GM12891 (cell line): ENCODE measurements at regions not wholly inside any gene's neighbourhood (a gene's known extent, or its start where the extent isn't known, plus 50 kb on each side); places are given as distances from the start of the nearest gene placed in this dataset.
"Not testable (repeated sequence)": the region's sequence is repeated elsewhere in the genome, so short reads cannot be mapped to it uniquely, and the experiment has no call there.

Experiments used
- DNase-seq: peaks from one replicate; pipeline ENCODE4 v3.0.0; 2011; ENCODE audit warnings: low spot score; ENCODE audit not compliant: insufficient read length
- FAIRE-seq: peaks from 2 replicates; lab custom pipeline; 2011; peaks lifted over from hg19 to GRCh38; lab: Jason Lieb, UNC
- PAX5 ChIP-seq: IDR thresholded peaks from 2 replicates; pipeline ENCODE4 v1.6.1; 2011; ENCODE audit warnings: low read length, moderate library complexity, mild to moderate bottlenecking; ENCODE audit not compliant: insufficient read depth, severe bottlenecking
- POLR2A ChIP-seq: IDR thresholded peaks from 2 replicates; pipeline ENCODE4 v1.6.1; 2011; ENCODE audit warnings: low read depth, low read length, control low read depth
- POLR2AphosphoS5 ChIP-seq: IDR thresholded peaks from 2 replicates; pipeline ENCODE4 v1.6.1; 2011; ENCODE audit warnings: low read depth, low read length, control low read depth
- POU2F2 ChIP-seq: IDR thresholded peaks from 2 replicates; pipeline ENCODE4 v1.6.1; 2011; ENCODE audit warnings: low read depth, mild to moderate bottlenecking, control low read depth, low read length, moderate library complexity
- SPI1 ChIP-seq: IDR thresholded peaks from 2 replicates; pipeline ENCODE4 v1.6.1; 2011; ENCODE audit warnings: low read depth, low read length, control low read depth
- TAF1 ChIP-seq: IDR thresholded peaks from 2 replicates; pipeline ENCODE4 v1.6.1; 2011; ENCODE audit warnings: low read depth, low read length, control low read depth

DNA sequence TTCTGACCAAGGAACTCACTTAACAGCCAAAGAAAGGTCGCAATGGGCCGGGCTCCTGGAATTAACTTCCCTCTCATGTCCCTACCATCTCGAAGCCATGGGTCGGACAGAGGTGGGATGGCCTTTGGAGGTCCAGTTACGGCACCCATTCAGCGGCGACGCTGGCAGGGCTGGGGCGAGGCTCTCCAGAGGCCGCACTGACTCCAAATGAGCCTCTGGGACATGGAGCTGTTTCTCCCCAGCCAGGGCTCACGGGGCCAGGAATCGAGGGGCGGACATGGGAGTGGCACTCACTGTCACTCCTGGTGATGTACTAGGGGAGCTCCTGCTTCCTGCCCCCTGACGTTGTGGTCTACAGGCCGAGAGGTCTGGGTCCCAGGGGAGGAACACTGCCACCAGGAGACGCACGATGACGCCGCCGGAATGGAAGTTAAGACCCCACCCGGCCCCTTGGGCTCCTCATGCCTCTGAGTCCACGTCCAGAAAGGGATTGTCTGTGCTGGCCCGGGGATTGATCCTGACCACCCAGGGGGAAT lies 60.7 kb upstream of the METRNL start:
- FAIRE-seq: no peak
- TF ChIP-seq TAF1 (no peak), POLR2AphosphoS5 (no peak), SPI1 (no peak), POLR2A (no peak), POU2F2 (no peak), PAX5 (no peak)
- DNase-seq: no peak

DNA sequence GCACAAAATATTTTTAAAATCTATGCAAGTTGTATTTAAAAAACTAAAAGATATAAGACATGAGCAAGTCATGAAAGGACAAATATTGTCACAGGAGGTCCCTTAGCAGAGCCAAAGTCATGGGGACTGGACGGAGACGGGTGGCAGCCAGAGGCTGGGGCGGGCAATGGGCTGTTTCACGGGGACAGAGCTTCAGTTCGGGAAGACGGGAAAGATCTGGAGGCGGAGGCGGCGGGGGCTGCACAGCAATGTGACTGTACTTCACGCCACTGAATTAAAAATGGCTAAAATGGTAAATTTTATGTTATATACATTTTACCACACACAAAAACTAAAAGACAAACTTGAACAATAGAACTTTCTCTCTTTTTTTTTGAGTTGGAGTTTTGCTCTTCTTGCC lies 60.0 kb upstream of the METRNL start:
- no peak for TF ChIP-seq POLR2A
- no peak for TF ChIP-seq PAX5
- TF ChIP-seq SPI1: no peak
- no peak for TF ChIP-seq TAF1
- TF ChIP-seq POLR2AphosphoS5: no peak
- TF ChIP-seq POU2F2: no peak
- no peak for FAIRE-seq

DNA sequence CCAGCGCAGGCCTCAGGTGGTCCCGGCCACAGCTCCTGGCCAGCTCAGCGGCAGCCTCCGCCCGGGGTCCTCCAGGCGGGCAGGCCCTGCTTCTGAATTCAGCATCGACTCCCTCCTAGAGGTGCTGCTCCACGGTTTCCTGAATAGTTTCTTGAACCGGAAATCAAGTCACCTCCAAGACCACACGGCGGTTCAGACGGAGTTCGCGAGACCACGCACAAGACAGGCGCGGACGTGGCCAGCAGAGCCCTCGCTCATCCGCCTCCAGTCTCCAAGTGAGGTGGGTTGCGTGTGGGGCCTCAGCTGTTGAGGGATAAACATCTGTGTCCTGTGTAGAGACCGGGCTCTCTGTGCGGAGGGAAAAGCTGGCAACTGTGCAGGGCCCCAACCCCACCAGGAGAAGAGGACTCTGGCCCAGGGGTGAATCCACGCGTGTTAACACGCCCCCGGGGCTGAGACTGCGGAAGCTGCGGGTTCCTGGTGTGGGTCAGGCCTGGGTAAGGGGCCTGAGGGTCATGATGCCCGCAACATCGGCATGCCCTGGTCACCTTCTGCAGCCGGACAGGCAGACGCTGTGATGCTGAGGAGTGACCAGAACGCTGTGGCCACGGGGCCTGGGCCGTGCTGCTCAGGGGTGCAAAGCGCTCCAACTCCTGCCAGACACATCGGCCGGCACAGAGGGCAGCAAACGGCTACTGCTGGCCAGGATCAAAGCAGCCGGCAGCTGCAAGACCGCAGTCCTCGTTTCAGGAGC lies 55.0 kb upstream of the METRNL start:
- no peak for DNase-seq
- TF ChIP-seq TAF1: no peak
- TF ChIP-seq PAX5: no peak
- TF ChIP-seq POLR2AphosphoS5: no peak
- TF ChIP-seq POLR2A: no peak
- no peak for TF ChIP-seq POU2F2
- no peak for TF ChIP-seq SPI1
- FAIRE-seq: no peak

More for the DNA sequence above, 60.0 kb upstream of the METRNL start:
- DNase-seq: no peak

DNA sequence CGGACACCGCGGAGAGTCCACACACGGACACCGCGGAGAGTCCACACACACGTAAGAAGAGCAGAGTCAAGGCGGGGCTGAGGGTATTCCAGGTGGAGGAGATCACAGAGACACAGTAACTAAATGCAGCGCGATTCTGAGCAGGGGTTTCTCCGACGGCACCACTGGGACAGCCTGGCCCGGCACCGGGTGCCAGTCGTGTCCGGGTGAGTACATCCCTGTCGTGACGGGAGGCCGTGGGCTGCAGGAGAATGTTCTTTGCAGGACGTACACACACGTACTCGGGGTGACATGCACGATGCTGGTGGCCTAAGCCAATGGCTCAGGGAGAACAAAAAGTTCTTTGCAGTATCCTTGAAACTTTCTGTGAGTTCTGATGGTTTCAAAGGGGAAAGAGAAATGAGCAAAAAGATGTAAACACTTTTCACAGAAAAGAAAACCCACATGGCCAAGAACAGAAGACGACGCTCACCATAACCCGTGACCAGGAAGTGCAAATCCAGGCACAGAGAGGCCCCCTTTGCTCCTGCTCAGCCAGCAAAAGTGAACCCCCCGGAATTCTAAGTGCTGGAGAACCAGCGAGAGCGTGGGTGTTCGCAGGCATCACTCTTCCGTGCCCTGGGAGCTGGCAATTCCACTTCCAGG lies 53.7 kb upstream of the METRNL start:
- DNase-seq: no peak
- FAIRE-seq: no peak
- TF ChIP-seq SPI1 (no peak), POLR2A (no peak), POU2F2 (no peak), POLR2AphosphoS5 (no peak), TAF1 (no peak), PAX5 (no peak)

DNA sequence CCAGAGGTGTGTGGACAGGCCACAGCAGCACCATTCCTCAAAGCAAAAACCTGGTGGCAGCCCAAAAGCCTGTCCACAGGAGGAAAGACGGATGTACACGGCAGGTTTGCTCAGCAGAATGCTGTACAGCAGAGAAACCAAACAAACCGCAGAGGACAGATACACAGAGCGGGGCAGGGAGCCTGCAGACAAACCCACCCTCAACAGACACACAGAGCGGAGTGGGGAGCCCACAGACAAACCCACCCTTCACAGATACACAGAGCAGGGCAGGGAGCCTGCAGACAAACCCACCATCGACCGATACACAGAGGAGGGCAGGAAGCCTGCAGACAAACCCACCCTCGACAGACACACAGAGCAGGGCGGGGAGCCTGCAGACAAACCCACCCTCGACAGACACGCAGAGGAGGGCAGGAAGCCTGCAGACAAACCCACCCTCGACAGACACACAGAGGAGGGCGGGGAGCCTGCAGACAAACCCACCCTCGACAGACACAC lies 53.0 kb upstream of the METRNL start:
- TF ChIP-seq TAF1 (no peak), POLR2AphosphoS5 (no peak), POU2F2 (no peak), POLR2A (no peak)
- no peak for FAIRE-seq
- DNase-seq: no peak

DNA sequence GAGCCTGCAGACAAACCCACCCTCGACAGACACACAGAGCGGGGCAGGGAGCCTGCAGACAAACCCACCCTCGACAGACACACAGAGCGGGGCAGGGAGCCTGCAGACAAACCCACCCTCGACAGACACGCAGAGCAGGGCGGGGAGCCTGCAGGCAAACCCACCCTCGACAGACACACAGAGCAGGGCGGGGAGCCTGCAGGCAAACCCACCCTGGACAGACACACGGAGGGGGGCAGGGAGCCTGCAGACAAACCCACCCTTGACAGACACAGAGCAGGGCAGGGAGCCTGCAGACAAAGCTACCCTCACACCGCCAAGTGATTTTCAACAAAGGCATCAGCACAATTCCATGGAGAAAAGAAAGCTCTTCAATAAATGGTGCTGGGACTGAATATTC lies 52.5 kb upstream of the METRNL start:
- DNase-seq, FAIRE-seq: not testable (repeated sequence)

DNA sequence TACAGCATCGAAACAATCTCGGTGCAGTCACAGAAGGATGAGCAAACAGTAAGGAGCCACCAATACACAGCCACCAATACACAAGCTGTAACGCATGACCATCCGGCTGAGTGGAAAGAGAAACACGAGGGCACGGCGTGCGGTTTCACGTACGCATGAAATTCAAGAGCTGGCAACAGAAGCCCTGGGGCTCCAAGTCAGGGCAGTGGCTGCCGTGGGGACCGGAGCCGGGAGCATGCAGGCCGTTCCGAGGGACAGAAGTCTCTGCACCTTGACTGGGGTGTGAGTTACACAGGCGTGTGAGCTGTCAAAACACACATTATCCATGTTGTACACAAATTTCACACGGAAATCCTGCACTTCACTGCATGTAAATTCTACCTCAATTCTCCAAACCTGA lies 50.6 kb upstream of the METRNL start:
- FAIRE-seq (no peak), DNase-seq (no peak)
- no peak for TF ChIP-seq POLR2AphosphoS5
- no peak for TF ChIP-seq TAF1
- no peak for TF ChIP-seq SPI1
- no peak for TF ChIP-seq POLR2A
- TF ChIP-seq POU2F2: no peak
- TF ChIP-seq PAX5: no peak

DNA sequence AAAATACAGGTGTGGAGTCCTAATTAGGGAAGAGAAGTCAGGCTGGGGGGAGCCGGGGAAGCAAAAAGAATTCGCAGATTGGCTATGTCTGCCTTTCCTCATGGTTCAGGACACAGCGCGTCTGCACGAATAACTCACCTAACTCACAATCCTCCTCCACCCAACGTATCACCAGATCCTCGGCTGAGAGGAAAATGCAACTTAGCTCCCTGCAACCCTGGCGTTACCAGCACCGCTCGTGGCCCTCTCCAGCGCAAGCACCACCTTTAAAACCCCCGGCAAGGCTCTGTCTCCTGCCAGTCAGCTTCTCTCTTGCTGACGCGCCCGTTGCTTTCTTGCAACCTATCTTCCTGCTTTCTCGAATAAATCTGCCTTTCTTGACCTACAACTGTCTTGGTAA lies 49.8 kb upstream of the METRNL start:
- no peak for DNase-seq
- FAIRE-seq: no peak
- TF ChIP-seq TAF1: no peak
- no peak for TF ChIP-seq PAX5
- no peak for TF ChIP-seq POLR2AphosphoS5
- no peak for TF ChIP-seq POLR2A
- TF ChIP-seq POU2F2: no peak
- TF ChIP-seq SPI1: no peak
